Gastrocnemius medialis (tissue), 4 donors: ENCODE measurements at regions not wholly inside any gene's neighbourhood (a gene's known extent, or its start where the extent isn't known, plus 50 kb on each side); places are given as distances from the start of the nearest gene placed in this dataset.

Experiments used
- ATAC-seq, 2 donors: fragments of 150-250 bp; one replicate each; pipeline ENCODE4 v1.9.1; 2016
- DNase-seq, 2 donors: peaks; one replicate each; pipeline ENCODE4 v3.0.0-alpha.2; 2019
- H3K27ac ChIP-seq, 4 donors: fragments of 200-600 bp; sonication (generic); 1 replicate in 1 of 4; 2 replicates in 3 of 4; pipeline ENCODE4 v1.5.1; 2016 to 2018; ENCODE audit warnings: mild to moderate bottlenecking in 2 of 4, moderate library complexity in 1 of 4
- H3K27me3 ChIP-seq, 3 donors: fragments of 200-600 bp; sonication (generic) in 2 of 3; 1 replicate in 1 of 3; 2 replicates in 2 of 3; pipeline versions ENCODE4 v1.5.1 to v1.6.0; 2016 to 2019; ENCODE audit warnings: mild to moderate bottlenecking in 1 of 3, moderate library complexity in 1 of 3
- H3K36me3 ChIP-seq, 2 donors: fragments of 200-600 bp; sonication (generic) in 1 of 2; one replicate each; pipeline ENCODE4 v1.5.1; 2017 to 2018
- H3K4me1 ChIP-seq, 2 donors: fragments of 200-600 bp; sonication (generic) in 1 of 2; one replicate each; pipeline ENCODE4 v1.5.1; 2016 to 2017; ENCODE audit warnings: mild to moderate bottlenecking in 2 of 2
- H3K4me3 ChIP-seq, 4 donors: fragments of 200-600 bp; sonication (generic) in 3 of 4; 1 replicate in 1 of 4; 2 replicates in 3 of 4; pipeline ENCODE4 v1.5.1; 2016 to 2019; ENCODE audit warnings: mild to moderate bottlenecking in 2 of 4
- H3K9me3 ChIP-seq, 3 donors: fragments of 200-600 bp; sonication (generic) in 2 of 3; 1 replicate in 1 of 3; 2 replicates in 2 of 3; pipeline ENCODE4 v1.5.1; 2016 to 2019
- CTCF ChIP-seq, 5 experiments: fragments of 450-650 bp in 3 of 5; fragments of 200-600 bp in 2 of 5; sonication (generic) in 2 of 5; IDR thresholded peaks in 4 of 5; conservative IDR thresholded peaks in 1 of 5; 1 replicate in 4 of 5; 2 replicates in 1 of 5; pipeline ENCODE4 v1.5.1; 2016 to 2019; ENCODE audit warnings: antibody characterized with exemption in 5 of 5, mild to moderate bottlenecking in 3 of 5, moderate library complexity in 3 of 5
- POLR2A ChIP-seq, 2 donors: fragments of 450-650 bp; IDR thresholded peaks; one replicate each; pipeline ENCODE4 v1.6.1; 2017; ENCODE audit warnings: antibody characterized with exemption in 2 of 2, mild to moderate bottlenecking in 2 of 2, moderate library complexity in 2 of 2
- in situ Hi-C, 4 donors: fragments of 200-750 bp; cut with MboI; loops; one replicate each; pipeline versions ENCODE4 v1.15.0 to v1.8.0; 2017; ENCODE audit warnings: low sequenced_read_pairs in 4 of 4
- intact Hi-C: fragments of 100-400 bp; cut with DNase I; formaldehyde crosslinking; loops from one replicate; pipeline ENCODE4 v1.15.1; 2023; ENCODE audit warnings: low total_unique reads

DNA sequence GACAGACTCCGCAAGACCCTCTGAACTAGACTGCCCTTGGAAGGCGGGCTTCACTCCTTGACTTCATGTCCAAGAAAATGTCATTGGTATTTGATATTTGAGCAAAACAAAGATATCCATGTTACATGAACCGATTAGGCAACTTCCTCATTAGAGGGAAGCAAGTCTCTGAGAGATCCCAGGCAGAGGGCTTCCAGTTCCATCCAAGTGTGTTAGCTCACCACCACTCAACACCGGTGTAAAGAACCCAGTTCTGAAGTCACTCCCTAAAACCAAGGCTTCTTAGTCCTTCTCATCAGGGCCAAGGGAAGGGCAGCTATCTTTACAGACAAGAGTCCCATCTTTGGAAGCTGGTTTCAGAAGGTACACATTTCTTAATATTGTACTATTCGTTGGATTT lies 87.2 kb upstream of the CDKN3 start:
- intact Hi-C loops: no loop called here
- DNase-seq: no peak

DNA sequence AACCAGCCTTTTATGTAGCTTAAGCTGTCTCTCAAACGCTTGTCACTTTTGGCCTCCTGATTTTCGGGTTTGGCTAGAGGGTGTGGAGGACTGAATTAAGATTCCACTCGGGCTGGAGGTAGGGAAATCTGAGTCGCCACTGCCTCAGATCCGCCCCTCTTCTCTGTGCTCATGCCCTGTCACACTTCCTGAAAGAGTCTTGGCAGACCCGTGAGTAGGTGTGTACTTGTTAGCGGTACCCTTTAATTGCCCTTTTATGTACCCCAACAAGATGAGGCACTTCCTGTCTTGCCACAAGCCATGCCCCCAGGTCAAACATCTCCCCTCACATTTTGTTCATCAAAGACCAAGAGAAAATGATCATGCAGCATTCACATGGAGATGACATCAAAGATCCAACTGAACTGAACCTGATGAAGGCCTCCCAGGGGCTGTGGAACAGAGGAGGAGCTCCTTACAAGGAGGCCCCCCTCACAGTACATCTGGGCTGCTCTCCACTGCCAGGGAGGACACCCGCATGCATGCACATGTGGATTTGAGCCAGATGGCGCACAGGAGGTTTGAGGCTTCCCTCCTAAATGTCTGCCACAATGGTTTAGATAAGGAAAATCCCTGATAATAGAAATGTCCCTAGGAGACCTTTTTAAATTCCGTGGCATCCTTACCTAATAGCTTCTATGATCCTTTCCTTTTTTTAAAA lies 86.5 kb upstream of the CDKN3 start:
- no peak overlapping the region for H3K27ac ChIP-seq
- no peaks in the 10 kb centered on the region for H3K27me3 ChIP-seq
- ATAC-seq: no peak
- H3K9me3 ChIP-seq: no peaks in the 10 kb centered on the region
- H3K4me3 ChIP-seq: no peak overlapping the region
- TF ChIP-seq POLR2A (IDR thresholded peaks at IDR 0.05) (no peak), CTCF (IDR thresholded peaks at IDR 0.05 in 4 of 5, conservative IDR thresholded peaks at IDR 0.05 in 1 of 5) (no peak)
- intact Hi-C loops (no loop called here), in situ Hi-C loops (no loop called here)
- H3K36me3 ChIP-seq: no peaks in the 10 kb centered on the region
- DNase-seq: no peak
- no peaks in the 10 kb centered on the region for H3K4me1 ChIP-seq

More for the DNA sequence above, 87.2 kb upstream of the CDKN3 start:
- no peaks in the 10 kb centered on the region for H3K4me1 ChIP-seq
- H3K4me3 ChIP-seq: no peak overlapping the region
- in situ Hi-C loops: no loop called here
- no peaks in the 10 kb centered on the region for H3K27me3 ChIP-seq
- H3K27ac ChIP-seq: no peak overlapping the region
- no peak for ATAC-seq
- TF ChIP-seq POLR2A (IDR thresholded peaks at IDR 0.05) (no peak), CTCF (IDR thresholded peaks at IDR 0.05 in 4 of 5, conservative IDR thresholded peaks at IDR 0.05 in 1 of 5) (no peak)
- no peaks in the 10 kb centered on the region for H3K36me3 ChIP-seq
- no peaks in the 10 kb centered on the region for H3K9me3 ChIP-seq

- Histone ChIP-seq H3K36me3 (no peaks in the 10 kb centered on the region), H3K9me3 (no peaks in the 10 kb centered on the region), H3K27ac (no peak overlapping the region), H3K4me3 (no peak overlapping the region), H3K4me1 (no peaks in the 10 kb centered on the region), H3K27me3 (no peaks in the 10 kb centered on the region)
- intact Hi-C loops (no loop called here), in situ Hi-C loops (no loop called here)
- DNase-seq: no peak
- no peak for TF ChIP-seq CTCF (IDR thresholded peaks at IDR 0.05 in 4 of 5, conservative IDR thresholded peaks at IDR 0.05 in 1 of 5)
- no peak for TF ChIP-seq POLR2A (IDR thresholded peaks at IDR 0.05)
- ATAC-seq: no peak
These were observed 86.0 kb upstream of the CDKN3 start for GRCh38 chr14:54310851-54311228.

GRCh38 chr14:54312166-54312801 lies 84.5 kb upstream of the CDKN3 start:
- in situ Hi-C loops: no loop called here
- Histone ChIP-seq H3K27ac (no peak overlapping the region), H3K36me3 (no peaks in the 10 kb centered on the region), H3K4me1 (no peaks in the 10 kb centered on the region), H3K9me3 (no peaks in the 10 kb centered on the region), H3K27me3 (no peaks in the 10 kb centered on the region), H3K4me3 (no peak overlapping the region)
- no peak for TF ChIP-seq POLR2A (IDR thresholded peaks at IDR 0.05)
- no peak for TF ChIP-seq CTCF (IDR thresholded peaks at IDR 0.05 in 4 of 5, conservative IDR thresholded peaks at IDR 0.05 in 1 of 5)
- intact Hi-C loops: no loop called here
- DNase-seq (no peak), ATAC-seq (no peak)
